Testis (tissue), 2 donors: ENCODE measurements at regions not wholly inside any gene's neighbourhood (a gene's known extent, or its start where the extent isn't known, plus 50 kb on each side); places are given as distances from the start of the nearest gene placed in this dataset.

Source experiments
- POLR2A ChIP-seq: fragments of 450-650 bp; IDR thresholded peaks from one replicate; pipeline ENCODE4 v1.6.1; 2017; ENCODE audit warnings: antibody characterized with exemption, mild to moderate bottlenecking, moderate library complexity
- TF ChIP-seq, protein P1 (sequence below), 3 experiments: fragments of 450-650 bp in 2 of 3; fragments of 200-600 bp in 1 of 3; sonication (generic) in 1 of 3; IDR thresholded peaks; one replicate each; pipeline ENCODE4 v1.5.1; 2016 to 2019; ENCODE audit warnings: antibody characterized with exemption in 3 of 3, mild to moderate bottlenecking in 2 of 3, moderate library complexity in 1 of 3

DNA sequence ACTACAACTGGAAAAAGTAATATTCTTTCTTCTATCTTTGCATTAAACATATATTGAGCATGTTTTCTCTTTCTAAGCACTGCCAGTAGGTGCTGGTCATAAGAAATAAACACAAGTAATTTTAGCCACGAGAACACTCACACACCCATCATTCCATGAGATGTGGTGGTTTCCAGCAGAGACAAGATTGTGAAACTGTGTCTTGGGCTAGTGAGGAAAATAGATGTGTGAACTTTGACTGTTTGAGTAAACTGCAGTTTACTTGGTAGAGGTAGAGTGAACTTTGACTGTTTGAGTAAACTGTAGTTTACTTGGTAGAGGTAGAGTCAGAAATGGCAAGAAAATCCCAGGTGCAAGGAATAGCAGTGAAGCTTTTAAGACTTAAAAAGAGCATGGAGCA lies 300.9 kb upstream of the HS3ST1 start:
- TF ChIP-seq, protein P1, sequence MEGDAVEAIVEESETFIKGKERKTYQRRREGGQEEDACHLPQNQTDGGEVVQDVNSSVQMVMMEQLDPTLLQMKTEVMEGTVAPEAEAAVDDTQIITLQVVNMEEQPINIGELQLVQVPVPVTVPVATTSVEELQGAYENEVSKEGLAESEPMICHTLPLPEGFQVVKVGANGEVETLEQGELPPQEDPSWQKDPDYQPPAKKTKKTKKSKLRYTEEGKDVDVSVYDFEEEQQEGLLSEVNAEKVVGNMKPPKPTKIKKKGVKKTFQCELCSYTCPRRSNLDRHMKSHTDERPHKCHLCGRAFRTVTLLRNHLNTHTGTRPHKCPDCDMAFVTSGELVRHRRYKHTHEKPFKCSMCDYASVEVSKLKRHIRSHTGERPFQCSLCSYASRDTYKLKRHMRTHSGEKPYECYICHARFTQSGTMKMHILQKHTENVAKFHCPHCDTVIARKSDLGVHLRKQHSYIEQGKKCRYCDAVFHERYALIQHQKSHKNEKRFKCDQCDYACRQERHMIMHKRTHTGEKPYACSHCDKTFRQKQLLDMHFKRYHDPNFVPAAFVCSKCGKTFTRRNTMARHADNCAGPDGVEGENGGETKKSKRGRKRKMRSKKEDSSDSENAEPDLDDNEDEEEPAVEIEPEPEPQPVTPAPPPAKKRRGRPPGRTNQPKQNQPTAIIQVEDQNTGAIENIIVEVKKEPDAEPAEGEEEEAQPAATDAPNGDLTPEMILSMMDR (IDR thresholded peaks at IDR 0.05): no peak
- no peak for TF ChIP-seq POLR2A
